GM23338 (cell line): ENCODE measurements at regions not wholly inside any gene's neighbourhood (a gene's known extent, or its start where the extent isn't known, plus 50 kb on each side); places are given as distances from the start of the nearest gene placed in this dataset.

Experiments used
- CREB1 ChIP-seq: fragments of 250-450 bp; sonication (Bioruptor Pico); IDR thresholded peaks from 2 replicates; pipeline ENCODE4 v1.5.0; 2020; ENCODE audit warnings: low read depth, mild to moderate bottlenecking, moderate library complexity
- EZH2 ChIP-seq: fragments of 200-600 bp; sonication (generic); IDR thresholded peaks from one replicate; pipeline ENCODE4 v1.8.0; 2017; ENCODE audit warnings: antibody characterized with exemption, mild to moderate bottlenecking, low read depth; ENCODE audit not compliant: unreplicated experiment
- EZH2phosphoT487 ChIP-seq: fragments of 200-600 bp; sonication (generic); IDR thresholded peaks from one replicate; pipeline ENCODE4 v1.8.1; 2018; ENCODE audit warnings: antibody characterized with exemption; ENCODE audit not compliant: unreplicated experiment
- NANOG ChIP-seq: IDR thresholded peaks from 2 replicates; pipeline ENCODE4 v1.6.1; 2016; ENCODE audit warnings: antibody characterized with exemption, borderline replicate concordance
- POLR2AphosphoS5 ChIP-seq: IDR thresholded peaks from 2 replicates; pipeline ENCODE4 v1.6.1; 2016; ENCODE audit warnings: antibody characterized with exemption, low read depth
- STAT1 ChIP-seq: IDR thresholded peaks from one replicate; pipeline ENCODE4 v1.6.1; 2016; ENCODE audit warnings: antibody characterized with exemption; ENCODE audit not compliant: unreplicated experiment
- TF ChIP-seq, protein P1 (sequence below), 2 experiments: fragments of 200-600 bp in 1 of 2; sonication (generic) in 1 of 2; conservative IDR thresholded peaks; 2 replicates each; pipeline versions ENCODE4 v1.5.1 to v1.6.1; 2016 to 2017; ENCODE audit warnings: antibody characterized with exemption in 2 of 2, low read depth in 2 of 2, mild to moderate bottlenecking in 2 of 2, moderate library complexity in 1 of 2
- TF ChIP-seq, protein P2 (sequence below): fragments of 250-450 bp; sonication (Bioruptor Pico); IDR thresholded peaks from 2 replicates; pipeline ENCODE4 v1.5.0; 2020; ENCODE audit warnings: mild to moderate bottlenecking, moderate library complexity

DNA sequence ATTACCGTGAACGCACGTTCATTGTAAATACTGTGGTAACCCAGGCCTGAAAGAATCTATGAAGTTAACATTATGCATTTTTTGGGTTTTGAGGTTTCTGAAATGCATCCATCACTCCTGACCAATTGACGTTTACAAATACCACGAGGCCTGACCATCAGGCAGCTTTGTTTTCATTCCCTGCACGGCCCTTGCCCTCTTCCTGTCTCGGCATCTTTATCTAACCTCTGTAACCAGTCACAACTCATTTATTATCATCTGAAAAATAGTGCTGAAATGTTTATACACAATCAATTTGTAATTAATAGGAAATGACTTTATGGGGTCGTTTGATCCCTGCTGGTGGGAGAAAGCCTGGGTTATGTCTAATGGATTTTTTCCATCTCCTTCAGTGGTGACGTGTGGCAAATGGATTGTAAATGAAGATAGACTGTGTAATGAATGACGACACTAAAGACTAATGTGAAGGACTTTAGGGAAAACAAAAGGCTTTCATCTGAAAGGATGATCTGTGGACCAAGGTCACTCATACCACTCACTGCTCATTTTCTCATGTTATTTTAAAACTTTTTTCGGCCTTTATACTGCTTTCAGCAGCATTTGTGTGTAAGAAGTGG, 102.7 kb upstream of the SORBS2 start:
- TF ChIP-seq, protein P1, sequence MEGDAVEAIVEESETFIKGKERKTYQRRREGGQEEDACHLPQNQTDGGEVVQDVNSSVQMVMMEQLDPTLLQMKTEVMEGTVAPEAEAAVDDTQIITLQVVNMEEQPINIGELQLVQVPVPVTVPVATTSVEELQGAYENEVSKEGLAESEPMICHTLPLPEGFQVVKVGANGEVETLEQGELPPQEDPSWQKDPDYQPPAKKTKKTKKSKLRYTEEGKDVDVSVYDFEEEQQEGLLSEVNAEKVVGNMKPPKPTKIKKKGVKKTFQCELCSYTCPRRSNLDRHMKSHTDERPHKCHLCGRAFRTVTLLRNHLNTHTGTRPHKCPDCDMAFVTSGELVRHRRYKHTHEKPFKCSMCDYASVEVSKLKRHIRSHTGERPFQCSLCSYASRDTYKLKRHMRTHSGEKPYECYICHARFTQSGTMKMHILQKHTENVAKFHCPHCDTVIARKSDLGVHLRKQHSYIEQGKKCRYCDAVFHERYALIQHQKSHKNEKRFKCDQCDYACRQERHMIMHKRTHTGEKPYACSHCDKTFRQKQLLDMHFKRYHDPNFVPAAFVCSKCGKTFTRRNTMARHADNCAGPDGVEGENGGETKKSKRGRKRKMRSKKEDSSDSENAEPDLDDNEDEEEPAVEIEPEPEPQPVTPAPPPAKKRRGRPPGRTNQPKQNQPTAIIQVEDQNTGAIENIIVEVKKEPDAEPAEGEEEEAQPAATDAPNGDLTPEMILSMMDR (conservative IDR thresholded peaks at IDR 0.05; ENCODE audit: low read depth in 2 of 2) = no peak
- TF ChIP-seq EZH2 = no peak
- TF ChIP-seq CREB1 (CRISPR knock-in tag) = no peak
- no peak for TF ChIP-seq EZH2phosphoT487
- TF ChIP-seq, protein P2, sequence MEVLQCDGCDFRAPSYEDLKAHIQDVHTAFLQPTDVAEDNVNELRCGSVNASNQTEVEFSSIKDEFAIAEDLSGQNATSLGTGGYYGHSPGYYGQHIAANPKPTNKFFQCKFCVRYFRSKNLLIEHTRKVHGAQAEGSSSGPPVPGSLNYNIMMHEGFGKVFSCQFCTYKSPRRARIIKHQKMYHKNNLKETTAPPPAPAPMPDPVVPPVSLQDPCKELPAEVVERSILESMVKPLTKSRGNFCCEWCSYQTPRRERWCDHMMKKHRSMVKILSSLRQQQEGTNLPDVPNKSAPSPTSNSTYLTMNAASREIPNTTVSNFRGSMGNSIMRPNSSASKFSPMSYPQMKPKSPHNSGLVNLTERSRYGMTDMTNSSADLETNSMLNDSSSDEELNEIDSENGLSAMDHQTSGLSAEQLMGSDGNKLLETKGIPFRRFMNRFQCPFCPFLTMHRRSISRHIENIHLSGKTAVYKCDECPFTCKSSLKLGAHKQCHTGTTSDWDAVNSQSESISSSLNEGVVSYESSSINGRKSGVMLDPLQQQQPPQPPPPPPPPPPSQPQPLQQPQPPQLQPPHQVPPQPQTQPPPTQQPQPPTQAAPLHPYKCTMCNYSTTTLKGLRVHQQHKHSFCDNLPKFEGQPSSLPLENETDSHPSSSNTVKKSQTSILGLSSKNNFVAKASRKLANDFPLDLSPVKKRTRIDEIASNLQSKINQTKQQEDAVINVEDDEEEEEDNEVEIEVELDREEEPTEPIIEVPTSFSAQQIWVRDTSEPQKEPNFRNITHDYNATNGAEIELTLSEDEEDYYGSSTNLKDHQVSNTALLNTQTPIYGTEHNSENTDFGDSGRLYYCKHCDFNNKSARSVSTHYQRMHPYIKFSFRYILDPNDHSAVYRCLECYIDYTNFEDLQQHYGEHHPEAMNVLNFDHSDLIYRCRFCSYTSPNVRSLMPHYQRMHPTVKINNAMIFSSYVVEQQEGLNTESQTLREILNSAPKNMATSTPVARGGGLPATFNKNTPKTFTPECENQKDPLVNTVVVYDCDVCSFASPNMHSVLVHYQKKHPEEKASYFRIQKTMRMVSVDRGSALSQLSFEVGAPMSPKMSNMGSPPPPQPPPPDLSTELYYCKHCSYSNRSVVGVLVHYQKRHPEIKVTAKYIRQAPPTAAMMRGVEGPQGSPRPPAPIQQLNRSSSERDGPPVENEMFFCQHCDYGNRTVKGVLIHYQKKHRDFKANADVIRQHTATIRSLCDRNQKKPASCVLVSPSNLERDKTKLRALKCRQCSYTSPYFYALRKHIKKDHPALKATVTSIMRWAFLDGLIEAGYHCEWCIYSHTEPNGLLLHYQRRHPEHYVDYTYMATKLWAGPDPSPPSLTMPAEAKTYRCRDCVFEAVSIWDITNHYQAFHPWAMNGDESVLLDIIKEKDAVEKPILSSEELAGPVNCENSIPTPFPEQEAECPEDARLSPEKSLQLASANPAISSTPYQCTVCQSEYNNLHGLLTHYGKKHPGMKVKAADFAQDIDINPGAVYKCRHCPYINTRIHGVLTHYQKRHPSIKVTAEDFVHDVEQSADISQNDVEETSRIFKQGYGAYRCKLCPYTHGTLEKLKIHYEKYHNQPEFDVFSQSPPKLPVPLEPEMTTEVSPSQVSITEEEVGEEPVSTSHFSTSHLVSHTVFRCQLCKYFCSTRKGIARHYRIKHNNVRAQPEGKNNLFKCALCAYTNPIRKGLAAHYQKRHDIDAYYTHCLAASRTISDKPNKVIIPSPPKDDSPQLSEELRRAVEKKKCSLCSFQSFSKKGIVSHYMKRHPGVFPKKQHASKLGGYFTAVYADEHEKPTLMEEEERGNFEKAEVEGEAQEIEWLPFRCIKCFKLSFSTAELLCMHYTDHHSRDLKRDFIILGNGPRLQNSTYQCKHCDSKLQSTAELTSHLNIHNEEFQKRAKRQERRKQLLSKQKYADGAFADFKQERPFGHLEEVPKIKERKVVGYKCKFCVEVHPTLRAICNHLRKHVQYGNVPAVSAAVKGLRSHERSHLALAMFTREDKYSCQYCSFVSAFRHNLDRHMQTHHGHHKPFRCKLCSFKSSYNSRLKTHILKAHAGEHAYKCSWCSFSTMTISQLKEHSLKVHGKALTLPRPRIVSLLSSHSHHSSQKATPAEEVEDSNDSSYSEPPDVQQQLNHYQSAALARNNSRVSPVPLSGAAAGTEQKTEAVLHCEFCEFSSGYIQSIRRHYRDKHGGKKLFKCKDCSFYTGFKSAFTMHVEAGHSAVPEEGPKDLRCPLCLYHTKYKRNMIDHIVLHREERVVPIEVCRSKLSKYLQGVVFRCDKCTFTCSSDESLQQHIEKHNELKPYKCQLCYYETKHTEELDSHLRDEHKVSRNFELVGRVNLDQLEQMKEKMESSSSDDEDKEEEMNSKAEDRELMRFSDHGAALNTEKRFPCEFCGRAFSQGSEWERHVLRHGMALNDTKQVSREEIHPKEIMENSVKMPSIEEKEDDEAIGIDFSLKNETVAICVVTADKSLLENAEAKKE = no peak
- no peak for TF ChIP-seq NANOG
- no peak for TF ChIP-seq POLR2AphosphoS5
- TF ChIP-seq STAT1 = no peak
